WI38 (cell line): ENCODE measurements at regions not wholly inside any gene's neighbourhood (a gene's known extent, or its start where the extent isn't known, plus 50 kb on each side); places are given as distances from the start of the nearest gene placed in this dataset.

Experiments
- H3K4me3 ChIP-seq: 2 replicates; pipeline ENCODE4 v1.5.1; 2011; ENCODE audit warnings: low read depth, mild to moderate bottlenecking, control low read depth, low read length
- TF ChIP-seq, protein P1 (sequence below): IDR thresholded peaks from 2 replicates; pipeline ENCODE4 v1.5.1; 2012; ENCODE audit warnings: low read depth, mild to moderate bottlenecking, control low read depth, low read length

DNA sequence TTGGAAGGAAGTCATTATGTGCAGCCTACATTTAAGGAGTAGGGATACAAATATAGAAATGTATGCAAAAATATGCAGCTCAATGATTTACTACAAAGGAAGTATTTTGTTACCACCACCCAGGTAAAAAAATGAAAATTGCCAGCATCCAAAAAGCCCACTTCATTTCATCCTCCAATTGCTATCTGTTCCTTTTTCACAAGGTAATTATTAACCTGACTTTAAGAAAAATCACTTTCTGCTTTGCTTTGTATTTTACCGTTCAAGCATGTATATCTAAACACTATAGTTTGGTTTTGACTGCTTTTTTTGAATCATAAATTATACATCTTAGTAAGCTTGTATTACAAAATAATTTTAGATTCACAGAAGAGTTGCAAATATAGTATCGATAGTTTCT lies 768.5 kb upstream of the GJE1 start:
- TF ChIP-seq, protein P1, sequence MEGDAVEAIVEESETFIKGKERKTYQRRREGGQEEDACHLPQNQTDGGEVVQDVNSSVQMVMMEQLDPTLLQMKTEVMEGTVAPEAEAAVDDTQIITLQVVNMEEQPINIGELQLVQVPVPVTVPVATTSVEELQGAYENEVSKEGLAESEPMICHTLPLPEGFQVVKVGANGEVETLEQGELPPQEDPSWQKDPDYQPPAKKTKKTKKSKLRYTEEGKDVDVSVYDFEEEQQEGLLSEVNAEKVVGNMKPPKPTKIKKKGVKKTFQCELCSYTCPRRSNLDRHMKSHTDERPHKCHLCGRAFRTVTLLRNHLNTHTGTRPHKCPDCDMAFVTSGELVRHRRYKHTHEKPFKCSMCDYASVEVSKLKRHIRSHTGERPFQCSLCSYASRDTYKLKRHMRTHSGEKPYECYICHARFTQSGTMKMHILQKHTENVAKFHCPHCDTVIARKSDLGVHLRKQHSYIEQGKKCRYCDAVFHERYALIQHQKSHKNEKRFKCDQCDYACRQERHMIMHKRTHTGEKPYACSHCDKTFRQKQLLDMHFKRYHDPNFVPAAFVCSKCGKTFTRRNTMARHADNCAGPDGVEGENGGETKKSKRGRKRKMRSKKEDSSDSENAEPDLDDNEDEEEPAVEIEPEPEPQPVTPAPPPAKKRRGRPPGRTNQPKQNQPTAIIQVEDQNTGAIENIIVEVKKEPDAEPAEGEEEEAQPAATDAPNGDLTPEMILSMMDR = no peak
- H3K4me3 ChIP-seq = no peak overlapping the region

DNA sequence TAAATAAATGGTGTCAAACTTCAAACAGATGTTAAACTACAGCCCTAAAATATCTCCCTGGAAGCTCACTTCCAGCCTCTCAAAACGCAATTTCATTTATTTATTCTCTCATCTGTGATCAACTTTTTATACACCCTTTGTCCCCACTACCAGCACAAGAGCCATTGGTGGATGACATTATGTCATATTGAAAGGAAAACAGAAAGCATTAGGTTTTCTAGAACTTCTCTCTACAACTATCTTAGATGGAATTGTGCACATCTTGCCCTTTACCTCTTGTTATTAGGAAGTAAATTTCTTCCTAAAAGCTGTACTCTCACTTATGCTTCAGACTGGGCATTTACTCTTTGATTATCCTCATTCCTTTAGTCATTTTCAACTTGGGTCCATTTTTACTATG lies 771.2 kb upstream of the GJE1 start:
- H3K4me3 ChIP-seq = no peak overlapping the region
- TF ChIP-seq, protein P1 = no peak

DNA sequence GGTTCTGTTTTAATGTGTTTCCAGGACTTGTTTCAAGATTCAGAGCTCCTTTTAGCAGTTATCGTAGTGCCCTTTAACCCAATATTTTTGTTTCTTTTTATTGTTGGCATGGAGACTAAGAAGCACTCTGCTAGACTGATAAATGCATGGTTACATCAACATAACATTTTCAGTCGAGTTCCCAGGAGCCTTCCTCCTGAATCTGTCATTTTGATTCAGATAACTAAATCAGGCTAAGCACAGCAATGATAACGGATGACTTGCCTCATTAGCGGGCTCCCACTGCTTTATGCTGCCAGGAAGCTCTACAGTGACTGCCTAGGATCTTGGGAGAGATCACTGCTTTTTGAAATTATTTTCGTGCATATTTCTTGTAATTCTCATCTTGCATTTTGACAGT lies 772.8 kb upstream of the GJE1 start:
- TF ChIP-seq, protein P1 = no peak
- H3K4me3 ChIP-seq = no peak overlapping the region

DNA sequence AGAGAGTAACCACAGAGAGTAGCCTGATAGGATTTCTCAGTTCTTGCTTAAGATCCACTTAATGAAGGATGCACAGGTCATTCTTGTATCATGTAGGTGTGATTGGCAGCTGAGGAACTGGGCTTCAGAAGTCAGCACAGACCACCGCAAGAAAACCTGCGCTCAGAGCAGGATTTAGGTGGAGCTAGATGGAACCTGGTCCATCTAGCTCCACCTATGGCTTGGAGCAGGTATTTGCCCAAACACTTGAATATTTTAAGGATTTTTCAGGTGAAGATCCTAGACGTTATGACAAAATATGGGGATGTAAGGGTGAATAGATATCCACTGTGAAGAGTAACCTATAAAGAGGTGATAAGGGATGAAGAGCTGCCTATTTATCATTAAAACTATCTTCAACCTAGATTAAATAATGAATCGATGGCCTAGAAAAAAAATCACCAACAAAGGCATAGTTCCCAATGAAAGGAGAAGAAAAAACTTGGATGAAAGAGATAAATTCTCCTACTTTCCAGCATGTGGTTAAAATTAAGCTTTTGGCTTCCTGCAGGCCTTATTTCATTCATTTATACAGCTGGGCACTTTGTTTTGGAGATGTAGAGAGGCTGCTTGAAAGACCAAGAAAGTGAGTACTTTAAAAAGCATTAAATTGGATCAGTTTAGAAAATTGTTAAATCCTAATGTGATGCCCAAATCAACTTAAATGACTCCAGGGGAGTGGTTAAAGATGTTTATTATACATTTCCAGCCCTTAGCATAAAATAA lies 778.4 kb upstream of the GJE1 start:
- no peak overlapping the region for H3K4me3 ChIP-seq
- TF ChIP-seq, protein P1 = no peak

DNA sequence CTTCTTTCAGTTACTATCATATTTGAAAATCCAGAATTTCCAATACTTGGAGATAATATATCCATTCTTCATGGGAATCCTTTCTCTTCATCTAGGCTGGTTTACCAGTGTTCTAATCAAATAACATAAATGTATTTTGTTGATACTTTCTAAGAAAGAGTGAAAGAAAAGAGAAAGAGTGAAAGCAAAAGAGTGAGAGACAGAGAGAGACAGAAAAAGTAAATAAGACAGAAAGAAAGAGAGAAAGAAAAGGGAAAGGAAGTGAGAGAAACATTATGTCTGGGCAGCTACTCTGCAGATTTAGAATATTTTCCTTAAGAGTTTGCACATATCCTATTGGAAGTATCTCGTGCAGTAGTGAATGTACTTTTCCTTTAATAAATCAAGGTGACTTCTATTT lies 781.0 kb upstream of the GJE1 start:
- H3K4me3 ChIP-seq = no peak overlapping the region
- TF ChIP-seq, protein P1 = no peak

DNA sequence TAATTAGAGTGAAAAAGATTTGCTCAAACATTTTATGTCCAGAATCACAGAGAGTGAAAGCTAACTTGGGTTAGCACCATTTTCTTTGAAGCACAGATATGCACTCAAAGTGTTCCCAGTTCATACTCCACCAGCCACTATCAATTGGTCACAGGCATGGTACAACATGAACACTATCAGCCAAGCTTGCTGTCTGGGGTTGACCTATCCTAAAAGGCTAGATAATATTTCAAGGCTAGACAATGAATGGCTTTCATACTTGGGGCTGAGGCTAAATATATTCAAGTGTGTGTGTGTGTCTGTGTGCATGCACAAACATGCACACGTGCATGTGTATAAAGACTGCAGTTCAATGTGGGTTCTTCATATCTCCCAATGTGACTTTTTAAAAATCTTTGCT lies 783.0 kb upstream of the GJE1 start:
- TF ChIP-seq, protein P1 = no peak
- no peak overlapping the region for H3K4me3 ChIP-seq

DNA sequence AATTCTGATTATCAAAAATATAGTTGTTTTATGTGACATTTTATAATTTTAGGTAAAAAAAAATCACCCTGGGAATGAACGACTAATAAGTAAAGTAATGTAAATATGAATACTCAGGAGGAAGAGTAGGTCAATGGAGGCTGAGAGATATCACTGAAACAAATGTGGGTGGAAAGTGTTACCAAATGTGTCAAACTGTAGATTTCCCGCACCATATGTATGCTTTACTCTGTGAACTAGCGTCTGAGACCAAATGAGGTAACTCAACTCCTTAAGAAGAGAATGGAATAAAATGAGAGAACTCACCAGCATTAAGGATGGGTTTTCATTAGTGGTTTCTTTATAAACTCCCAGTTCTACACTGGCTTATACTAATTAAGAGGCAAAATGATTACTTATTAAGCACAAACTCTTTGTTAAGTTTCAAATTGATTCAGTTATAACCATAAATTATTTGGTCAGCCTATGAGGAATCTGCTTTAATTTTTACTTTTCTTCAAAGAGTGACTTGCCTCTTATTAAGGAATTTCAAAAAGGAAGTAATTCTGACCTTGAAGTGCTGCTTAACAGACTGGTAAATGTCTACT lies 784.7 kb upstream of the GJE1 start:
- H3K4me3 ChIP-seq = no peak overlapping the region
- TF ChIP-seq, protein P1 = no peak
